Transverse colon (tissue), 4 donors: ENCODE measurements at regions not wholly inside any gene's neighbourhood (a gene's known extent, or its start where the extent isn't known, plus 50 kb on each side); places are given as distances from the start of the nearest gene placed in this dataset.

Experiments used
- DNase-seq: peaks from one replicate; pipeline ENCODE4 v3.0.0-alpha.2; 2019
- H3K27ac ChIP-seq, 4 donors: fragments of 200-600 bp; sonication (generic); 2 replicates each; pipeline ENCODE4 v1.5.1; 2016 to 2018; ENCODE audit warnings: inconsistent platforms in 4 of 4
- H3K27me3 ChIP-seq: fragments of 200-600 bp; sonication (generic); 2 replicates; pipeline ENCODE4 v1.5.1; 2017; ENCODE audit warnings: inconsistent platforms
- H3K36me3 ChIP-seq, 4 donors: fragments of 200-600 bp; sonication (generic); 2 replicates each; pipeline ENCODE4 v1.5.1; 2017 to 2019; ENCODE audit warnings: inconsistent platforms in 4 of 4
- H3K4me1 ChIP-seq, 4 donors: fragments of 200-600 bp; sonication (generic); 2 replicates each; pipeline ENCODE4 v1.5.1; 2017 to 2020; ENCODE audit warnings: inconsistent platforms in 4 of 4
- H3K4me3 ChIP-seq, 4 donors: fragments of 200-600 bp; sonication (generic); 1 replicate in 1 of 4; 2 replicates in 3 of 4; pipeline versions ENCODE4 v1.5.1 to v1.6.1; 2017 to 2019; ENCODE audit warnings: inconsistent platforms in 4 of 4
- H3K9me3 ChIP-seq, 2 donors: fragments of 200-600 bp; sonication (generic); 2 replicates each; pipeline ENCODE4 v1.5.1; 2017 to 2019; ENCODE audit warnings: inconsistent platforms in 2 of 2
- CTCF ChIP-seq, 5 experiments: fragments of 200-600 bp in 3 of 5; fragments of 450-650 bp in 2 of 5; sonication (generic) in 3 of 5; IDR thresholded peaks; 1 replicate in 2 of 5; 2 replicates in 3 of 5; pipeline ENCODE4 v1.5.1; 2016 to 2017; ENCODE audit warnings: antibody characterized with exemption in 5 of 5, inconsistent platforms in 3 of 5, mild to moderate bottlenecking in 2 of 5, moderate library complexity in 1 of 5
- EP300 ChIP-seq: sonication (generic); formaldehyde crosslinking; IDR thresholded peaks from one replicate; pipeline ENCODE4 v1.6.1; 2017; ENCODE audit warnings: antibody characterized with exemption, low read depth
- POLR2A ChIP-seq: fragments of 450-650 bp; IDR thresholded peaks from one replicate; pipeline ENCODE4 v1.6.1; 2016; ENCODE audit warnings: antibody characterized with exemption, mild to moderate bottlenecking, moderate library complexity
- POLR2AphosphoS5 ChIP-seq, 3 donors: sonication (generic); formaldehyde crosslinking; IDR thresholded peaks; one replicate each; pipeline ENCODE4 v1.6.1; 2016; ENCODE audit warnings: antibody characterized with exemption in 3 of 3
- WGBS, 2 donors: methylation state at CpG; one replicate each; pipeline ENCODE4 v1.1.5; 2018; ENCODE audit warnings: low coverage in 1 of 2; 5-methylcytosine and 5-hydroxymethylcytosine counted together
- in situ Hi-C, 4 donors: fragments of 200-750 bp; cut with MboI; loops; one replicate each; pipeline versions ENCODE4 v1.15.0 to v1.15.1; 2017; ENCODE audit warnings: low sequenced_read_pairs in 3 of 4, low pct_ligation_motif_present in 1 of 4, low pct_unique_long_range_greater_than_20kb in 1 of 4
- intact Hi-C: fragments of 100-400 bp; cut with DNase I; formaldehyde crosslinking; loops from one replicate; pipeline ENCODE4 v1.15.1; 2023; ENCODE audit warnings: low total_unique reads

GRCh38 chr3:177341736-177342419 lies 144.6 kb upstream of the TBL1XR1 start:
- peak overlapping the region in 2 of 4 donors; percentile 1 to 18 for H3K27ac ChIP-seq
- WGBS, 2 donors, result 88 to 90% methylated on average over 6 to 7 of the region's 7 CpGs
- intact Hi-C loops, result no loop called here

GRCh38 chr3:177343122-177343625 lies 145.9 kb upstream of the TBL1XR1 start:
- Histone ChIP-seq H3K4me1 (peaks cover 27 to 79% (median 46%) of the 10 kb centered on the region in 4 donors), H3K27ac (peak overlapping the region; percentile 15 to 87 (median 60)), H3K9me3 (no peaks in the 10 kb centered on the region), H3K27me3 (no peaks in the 10 kb centered on the region), H3K36me3 (no peaks in the 10 kb centered on the region), H3K4me3 (no peak overlapping the region)
- intact Hi-C loops (no loop called here), in situ Hi-C loops (no loop called here)
- no peak for DNase-seq
- TF ChIP-seq POLR2AphosphoS5 (IDR thresholded peaks at IDR 0.05) (peak in 1 of 3 donors; percentile 11), POLR2A (no peak)
- 71 to 85% methylated on average over 1 to 3 of the region's 3 CpGs for WGBS, 2 donors

More at GRCh38 chr3:177341736-177342419, 144.6 kb upstream of the TBL1XR1 start:
- no peak overlapping the region for H3K4me3 ChIP-seq
- peaks cover 34 to 81% (median 58%) of the 10 kb centered on the region in 4 donors for H3K4me1 ChIP-seq
- no peaks in the 10 kb centered on the region for H3K36me3 ChIP-seq
- no peaks in the 10 kb centered on the region for H3K9me3 ChIP-seq
- in situ Hi-C loops, result no loop called here
- H3K27me3 ChIP-seq, result no peaks in the 10 kb centered on the region
- TF ChIP-seq CTCF (IDR thresholded peaks at IDR 0.05) (no peak), POLR2A (no peak), EP300 (no peak), POLR2AphosphoS5 (IDR thresholded peaks at IDR 0.05) (no peak)
- DNase-seq, result no peak

- Histone ChIP-seq H3K9me3 (no peaks in the 10 kb centered on the region), H3K4me1 (peaks cover 28 to 80% (median 34%) of the 10 kb centered on the region in 4 donors), H3K36me3 (no peaks in the 10 kb centered on the region), H3K4me3 (no peak overlapping the region), H3K27me3 (no peaks in the 10 kb centered on the region), H3K27ac (peak overlapping the region; percentile 79 to 87 (median 85))
- in situ Hi-C loops, result no loop called here
- 24 to 29% methylated on average over 10 to 12 of the region's 12 CpGs for WGBS, 2 donors
- peak; percentile 88 for DNase-seq
- intact Hi-C loops, result no loop called here
- peak; percentile 96 for TF ChIP-seq EP300
- TF ChIP-seq POLR2AphosphoS5 (IDR thresholded peaks at IDR 0.05), result peak; percentile 94 to 96 (median 95)
- TF ChIP-seq CTCF (IDR thresholded peaks at IDR 0.05), result no peak
- peak; percentile 41 for TF ChIP-seq POLR2A
These were observed 148.0 kb upstream of the TBL1XR1 start for GRCh38 chr3:177345049-177345972.

GRCh38 chr3:177345973-177346503 lies 148.8 kb upstream of the TBL1XR1 start:
- no peaks in the 10 kb centered on the region for H3K27me3 ChIP-seq
- TF ChIP-seq POLR2A (no peak), POLR2AphosphoS5 (IDR thresholded peaks at IDR 0.05) (no peak), CTCF (IDR thresholded peaks at IDR 0.05) (no peak), EP300 (no peak)
- intact Hi-C loops (no loop called here), in situ Hi-C loops (no loop called here)
- no peaks in the 10 kb centered on the region for H3K9me3 ChIP-seq
- peaks cover 28 to 83% (median 34%) of the 10 kb centered on the region in 4 donors for H3K4me1 ChIP-seq
- no peak for DNase-seq
- H3K27ac ChIP-seq, result peak overlapping the region; percentile 79 to 87 (median 85)
- H3K4me3 ChIP-seq, result no peak overlapping the region
- H3K36me3 ChIP-seq, result no peaks in the 10 kb centered on the region
